DOHH2 (cell line): ENCODE measurements at regions not wholly inside any gene's neighbourhood (a gene's known extent, or its start where the extent isn't known, plus 50 kb on each side); places are given as distances from the start of the nearest gene placed in this dataset.

Source experiments
- EZH2phosphoT487 ChIP-seq: fragments of 200-600 bp; sonication (generic); IDR thresholded peaks from 2 replicates; pipeline ENCODE4 v1.6.1; 2017; ENCODE audit warnings: borderline replicate concordance, mild to moderate bottlenecking, antibody characterized with exemption, low read length, moderate library complexity, mixed read lengths
- TF ChIP-seq, protein P1 (sequence below): fragments of 200-600 bp; sonication (generic); IDR thresholded peaks from one replicate; pipeline ENCODE4 v1.5.1; 2014; ENCODE audit warnings: antibody characterized with exemption, mild to moderate bottlenecking, low read depth, low read length; ENCODE audit not compliant: poor library complexity, severe bottlenecking

DNA sequence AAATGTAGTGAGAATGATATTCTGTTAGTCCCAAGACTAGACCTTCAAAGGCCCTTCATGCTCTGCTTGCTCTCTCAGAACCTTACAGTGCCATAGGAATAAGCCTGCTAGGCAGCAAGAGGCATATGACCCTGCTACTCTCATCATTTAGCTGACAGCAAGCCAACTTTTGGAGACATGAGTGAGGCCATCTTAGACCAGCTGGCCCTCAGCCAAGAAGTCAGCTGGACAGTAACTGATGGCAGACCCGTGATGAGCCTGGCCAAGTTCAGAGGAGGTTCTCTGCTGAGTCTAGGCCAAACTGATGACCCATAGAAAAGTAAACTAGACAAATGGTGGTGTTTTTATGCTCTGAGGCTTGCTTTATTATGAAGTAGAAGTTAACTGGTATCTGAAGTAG is 82.6 kb downstream of the C18orf54 start:
- TF ChIP-seq, protein P1, sequence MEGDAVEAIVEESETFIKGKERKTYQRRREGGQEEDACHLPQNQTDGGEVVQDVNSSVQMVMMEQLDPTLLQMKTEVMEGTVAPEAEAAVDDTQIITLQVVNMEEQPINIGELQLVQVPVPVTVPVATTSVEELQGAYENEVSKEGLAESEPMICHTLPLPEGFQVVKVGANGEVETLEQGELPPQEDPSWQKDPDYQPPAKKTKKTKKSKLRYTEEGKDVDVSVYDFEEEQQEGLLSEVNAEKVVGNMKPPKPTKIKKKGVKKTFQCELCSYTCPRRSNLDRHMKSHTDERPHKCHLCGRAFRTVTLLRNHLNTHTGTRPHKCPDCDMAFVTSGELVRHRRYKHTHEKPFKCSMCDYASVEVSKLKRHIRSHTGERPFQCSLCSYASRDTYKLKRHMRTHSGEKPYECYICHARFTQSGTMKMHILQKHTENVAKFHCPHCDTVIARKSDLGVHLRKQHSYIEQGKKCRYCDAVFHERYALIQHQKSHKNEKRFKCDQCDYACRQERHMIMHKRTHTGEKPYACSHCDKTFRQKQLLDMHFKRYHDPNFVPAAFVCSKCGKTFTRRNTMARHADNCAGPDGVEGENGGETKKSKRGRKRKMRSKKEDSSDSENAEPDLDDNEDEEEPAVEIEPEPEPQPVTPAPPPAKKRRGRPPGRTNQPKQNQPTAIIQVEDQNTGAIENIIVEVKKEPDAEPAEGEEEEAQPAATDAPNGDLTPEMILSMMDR, result no peak
- TF ChIP-seq EZH2phosphoT487, result no peak
